Loucy (cell line): ENCODE measurements at regions not wholly inside any gene's neighbourhood (a gene's known extent, or its start where the extent isn't known, plus 50 kb on each side); places are given as distances from the start of the nearest gene placed in this dataset.

Source experiments
- CTCF ChIP-seq: fragments of 200-600 bp; sonication (generic); conservative IDR thresholded peaks from 2 replicates; pipeline ENCODE4 v1.5.1; 2014; ENCODE audit warnings: mild to moderate bottlenecking, antibody characterized with exemption, low read length
- EZH2phosphoT487 ChIP-seq: fragments of 200-600 bp; IDR thresholded peaks from 2 replicates; pipeline ENCODE4 v1.6.1; 2018; ENCODE audit warnings: antibody characterized with exemption, mild to moderate bottlenecking, moderate library complexity, borderline replicate concordance

- TF ChIP-seq CTCF (no peak), EZH2phosphoT487 (no peak)
These were observed 89.2 kb upstream of the STK17B start for GRCh38 chr2:196260546-196260945.
